Testis (tissue), 2 donors: ENCODE measurements at regions not wholly inside any gene's neighbourhood (a gene's known extent, or its start where the extent isn't known, plus 50 kb on each side); places are given as distances from the start of the nearest gene placed in this dataset.

ENCODE experiments used
- CTCF ChIP-seq, 3 experiments: fragments of 450-650 bp in 2 of 3; fragments of 200-600 bp in 1 of 3; sonication (generic) in 1 of 3; IDR thresholded peaks; one replicate each; pipeline ENCODE4 v1.5.1; 2016 to 2019; ENCODE audit warnings: antibody characterized with exemption in 3 of 3, mild to moderate bottlenecking in 2 of 3, moderate library complexity in 1 of 3
- POLR2A ChIP-seq: fragments of 450-650 bp; IDR thresholded peaks from one replicate; pipeline ENCODE4 v1.6.1; 2017; ENCODE audit warnings: antibody characterized with exemption, mild to moderate bottlenecking, moderate library complexity

- no peak for TF ChIP-seq POLR2A
- no peak for TF ChIP-seq CTCF (IDR thresholded peaks at IDR 0.05)
Measured at GRCh38 chr2:215677481-215677880, 241.6 kb upstream of the FN1 start.
